Activated B cell treated with CpG ODN at 0.5 μM for 24 hours (primary cell): ENCODE measurements at regions not wholly inside any gene's neighbourhood (a gene's known extent, or its start where the extent isn't known, plus 50 kb on each side); places are given as distances from the start of the nearest gene placed in this dataset.

Experiments used
- ATAC-seq: fragments of 200-7000 bp; cut with Tn5 transposase; one replicate; pipeline ENCODE4 v1.10.0; 2021; ENCODE audit warnings: low read depth, mild to moderate bottlenecking, moderate library complexity
- CTCF ChIA-PET: fragments of 350-600 bp; sonication (Branson Sonifier 250); formaldehyde crosslinking; loops from one replicate; lab custom pipeline; 2021; ENCODE audit warnings: antibody characterized with exemption; lab: Charles Lee
- POLR2A ChIA-PET: fragments of 350-600 bp; sonication (Branson Sonifier 250); formaldehyde crosslinking; loops from one replicate; lab custom pipeline; 2021; ENCODE audit warnings: antibody characterized with exemption; lab: Charles Lee
- DNase-seq: peaks from one replicate; pipeline ENCODE4 v3.0.0; 2022
- H3K27ac Mint-ChIP-seq: one replicate; pipeline ENCODE4 v1.8.0; 2020; ENCODE audit warnings: mixed read lengths
- H3K27me3 Mint-ChIP-seq: one replicate; pipeline ENCODE4 v1.8.0; 2021; ENCODE audit warnings: mixed read lengths
- H3K36me3 Mint-ChIP-seq: one replicate; pipeline ENCODE4 v1.8.0; 2021; ENCODE audit warnings: low read depth, mixed read lengths
- H3K4me1 Mint-ChIP-seq: one replicate; pipeline ENCODE4 v1.8.0; 2021; ENCODE audit warnings: mixed read lengths
- H3K4me3 Mint-ChIP-seq: one replicate; pipeline ENCODE4 v1.8.0; 2020; ENCODE audit warnings: mild to moderate bottlenecking, mixed read lengths
- H3K9me3 Mint-ChIP-seq: one replicate; pipeline ENCODE4 v1.8.0; 2020; ENCODE audit warnings: mixed read lengths
- intact Hi-C: fragments of 100-400 bp; cut with micrococcal nuclease; formaldehyde crosslinking; loops from one replicate; pipeline ENCODE4 v1.15.1; 2024
- TF ChIP-seq, protein P1 (sequence below): fragments of 200-600 bp; IDR thresholded peaks from one replicate; pipeline ENCODE4 v1.8.0; 2022; ENCODE audit warnings: antibody characterized with exemption, mild to moderate bottlenecking

DNA sequence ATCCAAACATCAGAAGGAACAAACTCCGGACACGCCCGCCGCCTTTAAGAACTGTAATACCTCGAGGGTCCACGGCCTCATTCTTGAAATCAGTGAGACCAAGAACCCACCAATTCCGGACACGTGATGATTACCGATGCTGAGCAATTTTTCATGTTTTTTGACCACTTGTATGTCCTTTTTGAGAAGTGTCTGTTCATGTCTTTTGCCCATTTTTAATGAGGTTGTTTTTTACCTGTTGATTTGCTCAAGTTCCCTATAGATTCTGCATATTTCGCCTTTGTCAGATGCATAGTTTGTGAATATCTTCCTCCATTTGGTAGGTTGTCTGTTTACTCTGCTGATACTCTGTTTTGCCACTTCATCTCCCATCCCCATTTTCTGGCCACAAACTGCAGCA is 150.4 kb downstream of the IRS1 start:
- ChIA-PET CTCF (no interaction called here), POLR2A (no interaction called here)
- H3K4me1 Mint-ChIP-seq = no peaks in the 10 kb centered on the region
- peak overlapping the region; percentile 24 for H3K27ac Mint-ChIP-seq
- DNase-seq (no peak), ATAC-seq (no peak)
- no peak overlapping the region for H3K4me3 Mint-ChIP-seq
- intact Hi-C loops = no loop called here
- no peaks in the 10 kb centered on the region for H3K36me3 Mint-ChIP-seq
- peaks cover 10% of the 10 kb centered on the region for H3K9me3 Mint-ChIP-seq
- TF ChIP-seq, protein P1, sequence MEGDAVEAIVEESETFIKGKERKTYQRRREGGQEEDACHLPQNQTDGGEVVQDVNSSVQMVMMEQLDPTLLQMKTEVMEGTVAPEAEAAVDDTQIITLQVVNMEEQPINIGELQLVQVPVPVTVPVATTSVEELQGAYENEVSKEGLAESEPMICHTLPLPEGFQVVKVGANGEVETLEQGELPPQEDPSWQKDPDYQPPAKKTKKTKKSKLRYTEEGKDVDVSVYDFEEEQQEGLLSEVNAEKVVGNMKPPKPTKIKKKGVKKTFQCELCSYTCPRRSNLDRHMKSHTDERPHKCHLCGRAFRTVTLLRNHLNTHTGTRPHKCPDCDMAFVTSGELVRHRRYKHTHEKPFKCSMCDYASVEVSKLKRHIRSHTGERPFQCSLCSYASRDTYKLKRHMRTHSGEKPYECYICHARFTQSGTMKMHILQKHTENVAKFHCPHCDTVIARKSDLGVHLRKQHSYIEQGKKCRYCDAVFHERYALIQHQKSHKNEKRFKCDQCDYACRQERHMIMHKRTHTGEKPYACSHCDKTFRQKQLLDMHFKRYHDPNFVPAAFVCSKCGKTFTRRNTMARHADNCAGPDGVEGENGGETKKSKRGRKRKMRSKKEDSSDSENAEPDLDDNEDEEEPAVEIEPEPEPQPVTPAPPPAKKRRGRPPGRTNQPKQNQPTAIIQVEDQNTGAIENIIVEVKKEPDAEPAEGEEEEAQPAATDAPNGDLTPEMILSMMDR = no peak
- peaks cover 24% of the 10 kb centered on the region for H3K27me3 Mint-ChIP-seq

DNA sequence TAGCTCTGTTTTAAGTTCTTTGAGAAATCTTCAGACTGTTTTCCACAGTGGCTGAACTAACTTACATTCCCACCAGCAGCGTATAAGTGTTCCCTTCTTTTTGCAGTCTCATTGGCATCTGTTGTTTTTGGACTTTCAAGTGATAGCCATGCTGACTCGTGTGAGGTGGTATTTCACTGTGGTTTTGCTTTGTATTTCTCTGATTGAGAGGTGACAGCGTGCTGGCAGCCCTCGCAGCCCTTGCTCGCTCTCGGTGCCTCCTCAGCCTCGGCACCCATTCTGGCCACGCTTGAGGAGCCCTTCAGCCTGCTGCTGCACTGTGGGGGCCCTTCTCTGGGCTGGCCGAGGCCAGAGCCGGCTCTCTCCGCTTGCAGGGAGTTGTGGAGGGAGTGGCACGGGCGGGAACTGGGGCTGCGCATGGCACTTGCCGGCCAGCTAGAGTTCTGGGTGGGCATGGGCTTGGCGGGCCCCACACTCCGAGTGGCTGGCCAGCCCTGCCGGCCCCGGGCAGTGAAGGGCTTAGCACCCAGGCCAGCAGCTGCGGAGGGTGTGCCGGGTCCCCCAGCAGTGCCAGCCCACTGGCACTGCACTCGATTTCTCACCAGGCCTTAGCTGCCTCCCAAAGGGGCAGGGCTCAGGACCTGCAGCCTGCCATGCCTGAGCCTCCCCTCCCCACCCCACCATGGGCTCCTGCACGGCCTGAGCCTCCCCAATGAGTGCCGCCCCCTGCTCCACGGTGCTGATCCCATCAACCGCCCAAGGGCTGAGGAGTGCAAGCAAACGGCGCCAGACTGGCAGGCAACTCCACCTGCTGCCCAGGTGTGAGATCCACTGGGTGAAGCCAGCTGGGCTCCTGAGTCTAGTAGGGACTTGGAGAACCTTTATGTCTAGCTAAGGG is 151.8 kb downstream of the IRS1 start:
- TF ChIP-seq, protein P1 = no peak
- H3K4me1 Mint-ChIP-seq = no peaks in the 10 kb centered on the region
- no peak overlapping the region for H3K4me3 Mint-ChIP-seq
- H3K27me3 Mint-ChIP-seq = peaks cover 24% of the 10 kb centered on the region
- intact Hi-C loops = no loop called here
- no peaks in the 10 kb centered on the region for H3K36me3 Mint-ChIP-seq
- POLR2A ChIA-PET = no interaction called here
- DNase-seq (no peak), ATAC-seq (no peak)
- CTCF ChIA-PET = no interaction called here
- H3K9me3 Mint-ChIP-seq = peaks cover 10% of the 10 kb centered on the region
- H3K27ac Mint-ChIP-seq = no peak overlapping the region

DNA sequence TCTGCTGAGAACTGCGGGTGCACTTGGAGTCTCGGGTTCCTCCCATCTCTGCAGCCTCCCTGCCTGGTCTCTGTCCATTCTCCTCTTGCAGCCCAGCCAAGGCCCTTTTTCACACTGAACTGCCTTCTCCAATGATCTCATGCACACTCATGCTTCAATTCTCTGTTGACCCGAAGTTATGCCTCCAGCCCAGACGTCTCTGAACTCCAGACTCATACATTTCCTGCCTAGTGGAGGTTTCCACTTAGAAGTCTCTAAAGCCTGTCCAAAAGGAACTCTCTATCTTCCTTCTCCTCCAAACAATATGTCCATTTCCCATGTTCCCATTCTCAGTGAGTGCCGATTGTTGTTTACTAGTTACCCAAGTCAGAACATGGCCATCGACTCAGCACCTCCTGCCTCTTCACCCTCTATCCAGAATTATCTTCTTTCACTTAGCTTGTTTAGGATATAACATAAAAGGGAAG is 155.2 kb downstream of the IRS1 start:
- TF ChIP-seq, protein P1 = no peak
- Mint-ChIP-seq H3K27ac (no peak overlapping the region), H3K4me1 (no peaks in the 10 kb centered on the region), H3K36me3 (no peaks in the 10 kb centered on the region), H3K9me3 (peaks cover 13% of the 10 kb centered on the region), H3K27me3 (peaks cover 10% of the 10 kb centered on the region), H3K4me3 (no peak overlapping the region)
- ChIA-PET CTCF (no interaction called here), POLR2A (no interaction called here)
- ATAC-seq (no peak), DNase-seq (no peak)
- intact Hi-C loops = no loop called here

DNA sequence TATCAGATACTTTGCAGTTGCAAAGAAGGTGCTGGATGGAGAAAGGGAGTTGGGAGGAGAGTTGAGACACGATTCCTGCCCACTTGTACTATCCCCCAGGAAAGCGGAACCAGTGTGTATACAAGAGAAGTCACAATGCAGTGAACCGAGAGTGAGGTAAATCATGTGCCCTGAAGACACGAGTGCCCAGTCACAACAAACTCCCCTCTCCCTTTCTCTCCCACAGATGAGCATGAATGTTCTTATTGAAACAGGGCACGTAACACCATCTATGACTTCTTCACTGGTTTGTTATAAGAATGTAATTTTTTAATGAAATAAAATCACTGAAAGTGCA is 155.7 kb downstream of the IRS1 start:
- TF ChIP-seq, protein P1 = no peak
- no peaks in the 10 kb centered on the region for H3K4me1 Mint-ChIP-seq
- H3K27me3 Mint-ChIP-seq = peaks cover 5% of the 10 kb centered on the region
- ChIA-PET POLR2A (no interaction called here), CTCF (no interaction called here)
- ATAC-seq (no peak), DNase-seq (no peak)
- peaks cover 9% of the 10 kb centered on the region for H3K9me3 Mint-ChIP-seq
- intact Hi-C loops = no loop called here
- H3K36me3 Mint-ChIP-seq = no peaks in the 10 kb centered on the region
- H3K27ac Mint-ChIP-seq = no peak overlapping the region
- no peak overlapping the region for H3K4me3 Mint-ChIP-seq

DNA sequence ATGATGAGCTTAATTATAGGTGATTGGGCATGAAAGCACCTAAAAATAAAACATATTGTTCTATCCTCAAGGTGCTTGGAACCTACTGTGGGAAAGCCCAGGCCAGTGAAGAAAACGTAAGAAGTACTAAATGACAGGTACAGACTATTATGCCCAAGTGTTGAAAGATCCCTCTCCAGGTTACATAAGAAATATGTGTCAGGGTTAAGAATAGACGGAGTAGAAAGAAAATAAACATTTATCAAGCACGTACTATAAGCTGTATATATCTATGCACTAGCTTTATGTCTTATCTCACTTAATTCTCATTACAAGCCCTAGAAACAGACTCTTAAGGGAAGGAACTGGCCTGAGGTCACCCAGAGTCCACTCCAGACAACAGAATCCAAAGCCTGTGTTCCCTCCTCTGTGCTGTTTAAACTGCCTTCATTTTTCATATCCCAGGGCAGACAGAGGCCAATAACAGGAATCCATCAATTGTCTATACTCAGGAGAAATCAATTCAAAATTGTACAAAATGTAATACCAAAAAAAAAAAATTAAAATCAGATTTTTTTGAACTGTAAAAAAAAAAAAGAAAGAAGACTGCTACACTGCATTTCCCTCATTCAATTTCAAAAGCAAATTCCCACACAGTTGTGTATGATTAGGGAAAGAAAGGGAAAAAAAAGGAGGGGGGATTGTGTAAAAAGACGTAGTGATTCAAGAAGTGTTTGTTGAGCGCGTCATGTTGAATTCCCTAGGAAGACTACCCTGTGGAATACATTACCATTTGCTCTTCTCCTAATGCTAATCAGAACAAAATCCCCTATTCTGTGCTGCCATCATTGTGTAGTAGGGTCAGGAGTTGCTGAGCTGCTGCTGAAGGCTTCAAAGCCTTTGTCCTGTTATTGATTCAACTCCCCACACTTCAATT is 156.3 kb downstream of the IRS1 start:
- ATAC-seq (no peak), DNase-seq (no peak)
- no peaks in the 10 kb centered on the region for H3K36me3 Mint-ChIP-seq
- H3K27ac Mint-ChIP-seq = no peak overlapping the region
- H3K4me3 Mint-ChIP-seq = no peak overlapping the region
- POLR2A ChIA-PET = no interaction called here
- CTCF ChIA-PET = no interaction called here
- peaks cover 6% of the 10 kb centered on the region for H3K9me3 Mint-ChIP-seq
- peaks cover 4% of the 10 kb centered on the region for H3K27me3 Mint-ChIP-seq
- intact Hi-C loops = no loop called here
- TF ChIP-seq, protein P1 = no peak
- no peaks in the 10 kb centered on the region for H3K4me1 Mint-ChIP-seq
